CD4-positive, alpha-beta T cell treated with Interleukin-4 for 4 hours (primary cell): ENCODE measurements at regions not wholly inside any gene's neighbourhood (a gene's known extent, or its start where the extent isn't known, plus 50 kb on each side); places are given as distances from the start of the nearest gene placed in this dataset.

Experiments used
- DNase-seq: peaks from one replicate; pipeline ENCODE4 v3.0.0-alpha.2; 2020

DNA sequence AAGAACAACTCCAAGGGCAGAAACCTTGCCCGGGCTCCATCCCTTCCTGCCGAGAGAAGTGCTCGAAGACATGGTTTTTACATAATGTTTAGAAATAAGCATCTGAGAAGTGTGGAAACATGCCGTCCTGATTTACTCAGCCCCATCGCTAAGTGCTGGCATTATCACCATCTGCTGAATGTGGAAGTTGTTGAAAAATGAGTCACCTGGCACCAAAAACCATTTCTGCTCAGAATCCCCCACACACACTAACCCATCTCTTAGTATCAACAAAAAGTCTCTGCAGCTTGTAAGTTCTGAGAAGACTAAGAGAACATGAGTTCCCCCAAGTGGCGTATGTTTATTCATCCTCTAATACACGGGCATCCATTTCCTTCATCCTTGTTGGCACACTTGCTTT is 51.0 kb upstream of the ARL8B start:
- no peak for DNase-seq

DNA sequence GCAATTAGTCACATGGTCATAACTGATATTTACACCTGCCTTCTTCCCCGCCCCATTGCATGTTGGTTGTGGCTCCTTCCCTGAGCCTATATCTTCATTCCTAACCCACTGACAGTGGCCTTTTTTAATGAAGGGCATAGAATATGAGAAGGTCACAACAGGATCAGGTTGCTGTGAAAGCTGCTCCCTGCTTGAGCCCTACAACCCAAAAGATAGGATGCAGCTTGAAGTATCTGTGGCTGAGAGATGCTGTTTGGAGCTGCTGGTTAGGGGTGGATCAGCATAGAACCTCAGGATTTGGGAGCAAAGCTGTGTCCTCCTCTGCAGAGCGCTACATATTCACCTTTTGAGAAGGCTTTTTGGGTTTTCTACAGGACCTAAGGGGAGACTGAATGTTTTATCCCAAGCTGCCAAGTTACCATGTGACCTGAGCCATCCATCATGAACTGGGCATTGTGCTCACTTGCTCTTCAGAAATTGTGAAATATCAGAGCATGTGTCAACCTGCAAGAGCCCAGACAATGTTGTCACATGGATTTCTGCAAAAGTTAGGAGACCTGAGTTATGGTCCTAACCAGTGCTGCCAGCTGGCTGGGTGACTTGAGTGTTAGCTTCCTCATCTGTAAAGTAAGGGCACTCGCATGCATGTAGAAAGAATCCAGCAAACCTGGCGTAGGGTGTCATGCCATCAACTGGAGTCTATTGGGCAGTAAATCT is 49.8 kb upstream of the ARL8B start:
- no peak for DNase-seq
